ENCODE measurements at regions not wholly inside any gene's neighbourhood (a gene's known extent, or its start where the extent isn't known, plus 50 kb on each side); places are given as distances from the start of the nearest gene placed in this dataset.

- TF ChIP-seq CTCF (IDR thresholded peaks at IDR 0.05): no peak
- TF ChIP-seq ZFX (IDR thresholded peaks at IDR 0.05; ENCODE audit: borderline replicate concordance): no peak
Measured at GRCh38 chr14:98370352-98370751, 901.6 kb downstream of the BCL11B start.
